Esophagus squamous epithelium (tissue), 5 donors: ENCODE measurements at regions not wholly inside any gene's neighbourhood (a gene's known extent, or its start where the extent isn't known, plus 50 kb on each side); places are given as distances from the start of the nearest gene placed in this dataset.

Experiments used
- DNase-seq: peaks from one replicate; lab custom pipeline; 2025; lab: John Stamatoyannopoulos, UW
- H3K27ac ChIP-seq, 4 donors: fragments of 200-600 bp; sonication (generic); one replicate each; pipeline ENCODE4 v1.5.1; 2016 to 2019; ENCODE audit warnings: mild to moderate bottlenecking in 1 of 4
- H3K27me3 ChIP-seq, 4 donors: fragments of 200-600 bp; sonication (generic); 1 replicate in 3 of 4; 2 replicates in 1 of 4; pipeline versions ENCODE4 v1.5.1 to v1.6.0; 2017 to 2021; ENCODE audit warnings: antibody characterized with exemption in 1 of 4
- H3K36me3 ChIP-seq, 3 donors: fragments of 200-600 bp; sonication (generic); one replicate each; pipeline ENCODE4 v1.5.1; 2016 to 2019
- H3K4me1 ChIP-seq, 3 donors: fragments of 200-600 bp; sonication (generic); one replicate each; pipeline ENCODE4 v1.5.1; 2017 to 2019
- H3K4me3 ChIP-seq, 4 donors: fragments of 200-600 bp; sonication (generic); 1 replicate in 3 of 4; 2 replicates in 1 of 4; pipeline ENCODE4 v1.5.1; 2016 to 2019; ENCODE audit warnings: mild to moderate bottlenecking in 2 of 4, moderate library complexity in 1 of 4
- H3K9me3 ChIP-seq, 3 donors: fragments of 200-600 bp; sonication (generic); one replicate each; pipeline ENCODE4 v1.5.1; 2016 to 2019
- POLR2A ChIP-seq, 4 donors: fragments of 450-650 bp; IDR thresholded peaks; one replicate each; pipeline ENCODE4 v1.6.1; 2017; ENCODE audit warnings: antibody characterized with exemption in 4 of 4, mild to moderate bottlenecking in 4 of 4, moderate library complexity in 3 of 4
- WGBS, 2 donors: methylation state at CpG; one replicate each; pipeline ENCODE4 v1.1.5; 2018; 5-methylcytosine and 5-hydroxymethylcytosine counted together
- intact Hi-C: fragments of 100-400 bp; cut with DNase I; formaldehyde crosslinking; loops from one replicate; pipeline ENCODE4 v1.15.0; 2022
- TF ChIP-seq, protein P1 (sequence below), 6 experiments: fragments of 450-650 bp in 4 of 6; fragments of 200-600 bp in 2 of 6; sonication (generic) in 2 of 6; IDR thresholded peaks; one replicate each; pipeline ENCODE4 v1.5.1; 2016 to 2019; ENCODE audit warnings: antibody characterized with exemption in 6 of 6, mild to moderate bottlenecking in 4 of 6, moderate library complexity in 4 of 6
- donor health status: DM: yes; HTN: yes; CAD: no.

DNA sequence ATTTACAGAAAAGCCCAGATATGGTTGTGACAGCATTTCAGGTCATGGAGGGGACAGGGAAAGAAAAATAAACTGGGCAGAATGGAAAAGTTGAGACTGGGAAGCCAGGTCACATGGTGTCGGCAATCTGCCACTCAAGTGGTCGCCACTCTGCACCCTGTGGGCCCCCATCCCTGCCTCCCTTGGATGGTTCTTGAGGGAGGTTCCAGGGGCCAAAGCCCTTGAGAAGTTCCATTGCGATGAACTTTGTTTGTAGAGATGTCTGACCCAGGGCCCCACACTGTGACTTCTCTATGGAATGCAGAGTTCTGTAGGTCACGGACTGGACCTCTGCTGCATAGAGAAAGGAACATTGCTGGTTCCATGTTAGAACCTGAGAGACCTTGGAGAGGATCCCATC lies 105.7 kb upstream of the SLC14A2 start:
- Histone ChIP-seq H3K27ac (no peak overlapping the region), H3K27me3 (no peaks in the 10 kb centered on the region), H3K36me3 (no peaks in the 10 kb centered on the region), H3K4me1 (peaks cover 0 to 10% (median 0%) of the 10 kb centered on the region in 3 donors), H3K4me3 (no peak overlapping the region), H3K9me3 (no peaks in the 10 kb centered on the region)
- WGBS, 2 donors, result 60 to 76% methylated on average over 2 to 4 of the region's 4 CpGs
- DNase-seq, result no peak
- intact Hi-C loops, result no loop called here
- no peak for TF ChIP-seq POLR2A (IDR thresholded peaks at IDR 0.05)
- TF ChIP-seq, protein P1, sequence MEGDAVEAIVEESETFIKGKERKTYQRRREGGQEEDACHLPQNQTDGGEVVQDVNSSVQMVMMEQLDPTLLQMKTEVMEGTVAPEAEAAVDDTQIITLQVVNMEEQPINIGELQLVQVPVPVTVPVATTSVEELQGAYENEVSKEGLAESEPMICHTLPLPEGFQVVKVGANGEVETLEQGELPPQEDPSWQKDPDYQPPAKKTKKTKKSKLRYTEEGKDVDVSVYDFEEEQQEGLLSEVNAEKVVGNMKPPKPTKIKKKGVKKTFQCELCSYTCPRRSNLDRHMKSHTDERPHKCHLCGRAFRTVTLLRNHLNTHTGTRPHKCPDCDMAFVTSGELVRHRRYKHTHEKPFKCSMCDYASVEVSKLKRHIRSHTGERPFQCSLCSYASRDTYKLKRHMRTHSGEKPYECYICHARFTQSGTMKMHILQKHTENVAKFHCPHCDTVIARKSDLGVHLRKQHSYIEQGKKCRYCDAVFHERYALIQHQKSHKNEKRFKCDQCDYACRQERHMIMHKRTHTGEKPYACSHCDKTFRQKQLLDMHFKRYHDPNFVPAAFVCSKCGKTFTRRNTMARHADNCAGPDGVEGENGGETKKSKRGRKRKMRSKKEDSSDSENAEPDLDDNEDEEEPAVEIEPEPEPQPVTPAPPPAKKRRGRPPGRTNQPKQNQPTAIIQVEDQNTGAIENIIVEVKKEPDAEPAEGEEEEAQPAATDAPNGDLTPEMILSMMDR (IDR thresholded peaks at IDR 0.05), result no peak

DNA sequence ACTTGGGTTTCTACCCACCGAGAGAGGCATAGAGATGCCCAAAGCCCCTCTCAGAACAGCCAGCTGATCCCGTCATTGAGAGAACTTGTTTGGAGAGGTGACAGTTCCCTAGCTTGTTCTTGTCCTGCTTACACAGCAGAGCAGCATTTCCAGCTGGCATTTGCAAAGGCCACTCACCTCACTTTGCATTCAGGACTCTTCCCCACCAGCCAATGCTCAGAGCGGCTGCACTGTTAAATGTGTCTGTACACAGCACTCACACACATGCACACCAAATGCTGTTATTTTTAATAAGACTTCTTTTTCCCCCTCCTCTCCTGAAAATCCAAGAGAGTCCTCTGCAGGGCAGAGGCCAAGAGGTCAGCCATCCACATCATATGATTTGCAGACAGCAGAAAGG lies 104.6 kb upstream of the SLC14A2 start:
- no peak overlapping the region for H3K4me3 ChIP-seq
- no peaks in the 10 kb centered on the region for H3K9me3 ChIP-seq
- 66 to 81% methylated on average over 1 to 3 of the region's 3 CpGs for WGBS, 2 donors
- intact Hi-C loops, result no loop called here
- peaks cover 0 to 9% (median 0%) of the 10 kb centered on the region in 3 donors for H3K4me1 ChIP-seq
- no peaks in the 10 kb centered on the region for H3K36me3 ChIP-seq
- H3K27me3 ChIP-seq, result no peaks in the 10 kb centered on the region
- no peak for DNase-seq
- no peak overlapping the region for H3K27ac ChIP-seq
- TF ChIP-seq POLR2A (IDR thresholded peaks at IDR 0.05), result no peak
- TF ChIP-seq, protein P1 (IDR thresholded peaks at IDR 0.05), result no peak

DNA sequence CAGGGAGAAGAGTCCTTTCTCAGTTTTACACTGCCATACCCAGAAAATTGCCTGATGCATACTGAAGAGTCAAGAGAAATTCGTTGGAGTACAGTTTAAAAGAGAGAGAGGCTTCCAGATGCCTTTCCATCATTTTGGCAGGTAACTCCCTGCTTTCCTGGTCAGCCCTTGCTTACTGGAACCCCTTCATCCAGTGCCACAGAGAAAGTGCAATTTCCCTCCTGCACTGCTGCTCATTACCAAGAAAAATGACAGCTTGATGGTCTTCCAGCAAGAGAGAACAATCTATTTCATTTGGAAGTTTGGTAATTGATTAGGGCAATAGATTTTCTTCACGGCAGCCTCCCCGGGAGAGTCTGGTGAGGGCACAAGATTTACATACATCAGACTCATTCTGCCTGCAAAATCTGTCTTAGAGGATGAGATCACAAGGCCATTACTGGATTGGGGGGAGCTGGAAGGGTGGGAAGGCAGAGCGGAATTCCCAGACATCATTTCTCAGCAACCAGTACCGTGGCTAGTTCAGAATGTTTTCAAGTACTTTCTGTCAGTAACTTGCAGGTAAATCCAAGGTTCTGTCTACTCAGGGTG lies 102.8 kb upstream of the SLC14A2 start:
- Histone ChIP-seq H3K27me3 (no peaks in the 10 kb centered on the region), H3K36me3 (no peaks in the 10 kb centered on the region), H3K4me1 (peaks cover 0 to 12% (median 10%) of the 10 kb centered on the region in 3 donors), H3K27ac (no peak overlapping the region), H3K4me3 (no peak overlapping the region), H3K9me3 (no peaks in the 10 kb centered on the region)
- 39 to 62% methylated on average over 3 to 5 of the region's 5 CpGs for WGBS, 2 donors
- no peak for TF ChIP-seq POLR2A (IDR thresholded peaks at IDR 0.05)
- TF ChIP-seq, protein P1 (IDR thresholded peaks at IDR 0.05), result no peak
- intact Hi-C loops, result no loop called here
- DNase-seq, result no peak

GRCh38 chr18:45517181-45517741 lies 98.0 kb upstream of the SLC14A2 start:
- no peak for DNase-seq
- peaks cover 0 to 28% (median 20%) of the 10 kb centered on the region in 3 donors for H3K4me1 ChIP-seq
- H3K9me3 ChIP-seq, result no peaks in the 10 kb centered on the region
- intact Hi-C loops, result no loop called here
- 61 to 68% methylated on average over 8 to 11 of the region's 11 CpGs for WGBS, 2 donors
- H3K27ac ChIP-seq, result peak overlapping the region in 3 of 4 donors; percentile 40 to 83 (median 81)
- no peaks in the 10 kb centered on the region for H3K36me3 ChIP-seq
- H3K27me3 ChIP-seq, result no peaks in the 10 kb centered on the region
- no peak for TF ChIP-seq POLR2A (IDR thresholded peaks at IDR 0.05)
- TF ChIP-seq, protein P1 (IDR thresholded peaks at IDR 0.05), result no peak
- no peak overlapping the region for H3K4me3 ChIP-seq

GRCh38 chr18:45518311-45519155 lies 96.7 kb upstream of the SLC14A2 start:
- peak overlapping the region in 2 of 4 donors; percentile 53 to 81 for H3K27ac ChIP-seq
- no peak for DNase-seq
- intact Hi-C loops, result no loop called here
- H3K36me3 ChIP-seq, result no peaks in the 10 kb centered on the region
- 45 to 62% methylated on average over 3 of the region's 3 CpGs for WGBS, 2 donors
- H3K4me1 ChIP-seq, result peaks cover 0 to 34% (median 20%) of the 10 kb centered on the region in 3 donors
- no peak overlapping the region for H3K4me3 ChIP-seq
- H3K9me3 ChIP-seq, result no peaks in the 10 kb centered on the region
- TF ChIP-seq POLR2A (IDR thresholded peaks at IDR 0.05), result no peak
- TF ChIP-seq, protein P1 (IDR thresholded peaks at IDR 0.05), result no peak
- no peaks in the 10 kb centered on the region for H3K27me3 ChIP-seq
